ENCODE measurements at regions not wholly inside any gene's neighbourhood (a gene's known extent, or its start where the extent isn't known, plus 50 kb on each side); places are given as distances from the start of the nearest gene placed in this dataset.

- no peak for TF ChIP-seq POLR2A (IDR thresholded peaks at IDR 0.05)
- TF ChIP-seq, protein P1, sequence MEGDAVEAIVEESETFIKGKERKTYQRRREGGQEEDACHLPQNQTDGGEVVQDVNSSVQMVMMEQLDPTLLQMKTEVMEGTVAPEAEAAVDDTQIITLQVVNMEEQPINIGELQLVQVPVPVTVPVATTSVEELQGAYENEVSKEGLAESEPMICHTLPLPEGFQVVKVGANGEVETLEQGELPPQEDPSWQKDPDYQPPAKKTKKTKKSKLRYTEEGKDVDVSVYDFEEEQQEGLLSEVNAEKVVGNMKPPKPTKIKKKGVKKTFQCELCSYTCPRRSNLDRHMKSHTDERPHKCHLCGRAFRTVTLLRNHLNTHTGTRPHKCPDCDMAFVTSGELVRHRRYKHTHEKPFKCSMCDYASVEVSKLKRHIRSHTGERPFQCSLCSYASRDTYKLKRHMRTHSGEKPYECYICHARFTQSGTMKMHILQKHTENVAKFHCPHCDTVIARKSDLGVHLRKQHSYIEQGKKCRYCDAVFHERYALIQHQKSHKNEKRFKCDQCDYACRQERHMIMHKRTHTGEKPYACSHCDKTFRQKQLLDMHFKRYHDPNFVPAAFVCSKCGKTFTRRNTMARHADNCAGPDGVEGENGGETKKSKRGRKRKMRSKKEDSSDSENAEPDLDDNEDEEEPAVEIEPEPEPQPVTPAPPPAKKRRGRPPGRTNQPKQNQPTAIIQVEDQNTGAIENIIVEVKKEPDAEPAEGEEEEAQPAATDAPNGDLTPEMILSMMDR (IDR thresholded peaks at IDR 0.05): no peak
- DNase-seq (no peak), ATAC-seq (no peak)
- WGBS, 4 donors: 73 to 92% (median 85%) methylated on average over 1 of the region's 1 CpG
- intact Hi-C loops (cut with DNase I): no loop called here
- Histone ChIP-seq H3K4me1 (no peaks in the 10 kb centered on the region), H3K9me3 (no peaks in the 10 kb centered on the region), H3K4me3 (no peak overlapping the region), H3K27me3 (no peaks in the 10 kb centered on the region), H3K27ac (no peak overlapping the region), H3K36me3 (no peaks in the 10 kb centered on the region)
These were observed 201.5 kb upstream of the GHITM start for GRCh38 chr10:83937826-83938225.

DNA sequence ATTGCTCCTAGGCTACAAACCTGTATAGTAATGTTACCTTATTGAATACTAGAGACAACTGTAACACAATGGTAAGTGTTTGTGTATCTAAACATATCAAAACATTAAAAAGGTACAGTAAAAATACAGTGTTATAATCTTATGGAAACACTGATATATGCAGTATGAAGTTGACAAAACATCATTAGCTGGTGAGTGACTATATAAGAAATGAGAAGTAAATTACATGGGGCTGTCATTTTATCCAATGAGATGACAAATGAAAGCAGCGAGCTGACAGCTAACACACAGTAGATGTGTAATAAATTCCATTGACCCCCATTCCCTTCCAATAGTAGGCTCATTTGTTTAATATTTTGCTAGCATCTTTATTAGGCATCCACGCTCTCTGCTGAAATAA, 198.1 kb upstream of the GHITM start:
- H3K27me3 ChIP-seq: peaks cover 0 to 4% (median 0%) of the 10 kb centered on the region in 9 donors
- DNase-seq: no peak
- intact Hi-C loops (cut with DNase I): no loop called here
- H3K9me3 ChIP-seq: no peaks in the 10 kb centered on the region
- no peaks in the 10 kb centered on the region for H3K36me3 ChIP-seq
- no peak overlapping the region for H3K27ac ChIP-seq
- no peak for ATAC-seq
- H3K4me3 ChIP-seq: no peak overlapping the region
- TF ChIP-seq, protein P1 (IDR thresholded peaks at IDR 0.05): no peak
- TF ChIP-seq POLR2A (IDR thresholded peaks at IDR 0.05): no peak
- no peaks in the 10 kb centered on the region for H3K4me1 ChIP-seq
- WGBS, 4 donors: 81 to 90% (median 88%) methylated on average over 2 of the region's 2 CpGs

DNA sequence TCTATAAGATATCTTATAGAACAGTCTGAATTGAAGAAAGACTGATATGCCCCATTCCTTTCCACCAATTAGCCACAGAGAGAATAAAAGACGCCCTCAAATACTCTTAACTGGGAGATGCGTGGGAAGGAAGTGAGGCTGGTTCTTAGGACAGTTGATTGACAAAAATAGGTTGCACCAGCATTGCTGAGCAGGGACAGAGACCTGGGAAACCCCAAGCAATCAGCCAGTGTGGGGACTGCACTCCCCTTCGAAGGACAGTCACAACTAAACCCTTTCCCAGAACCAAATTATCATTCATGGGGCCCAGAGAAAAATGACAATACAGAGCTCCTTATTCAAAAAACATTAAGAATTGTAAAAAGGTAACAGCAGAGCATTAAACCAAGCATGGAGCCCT, 196.9 kb upstream of the GHITM start:
- 83 to 89% (median 86%) methylated on average over 3 of the region's 3 CpGs for WGBS, 4 donors
- Histone ChIP-seq H3K4me1 (no peaks in the 10 kb centered on the region), H3K9me3 (no peaks in the 10 kb centered on the region), H3K27ac (no peak overlapping the region), H3K4me3 (no peak overlapping the region), H3K27me3 (peaks cover 0 to 10% (median 0%) of the 10 kb centered on the region in 9 donors), H3K36me3 (no peaks in the 10 kb centered on the region)
- ATAC-seq (no peak), DNase-seq (no peak)
- TF ChIP-seq POLR2A (IDR thresholded peaks at IDR 0.05): no peak
- TF ChIP-seq, protein P1 (IDR thresholded peaks at IDR 0.05): no peak
- intact Hi-C loops (cut with DNase I): no loop called here

DNA sequence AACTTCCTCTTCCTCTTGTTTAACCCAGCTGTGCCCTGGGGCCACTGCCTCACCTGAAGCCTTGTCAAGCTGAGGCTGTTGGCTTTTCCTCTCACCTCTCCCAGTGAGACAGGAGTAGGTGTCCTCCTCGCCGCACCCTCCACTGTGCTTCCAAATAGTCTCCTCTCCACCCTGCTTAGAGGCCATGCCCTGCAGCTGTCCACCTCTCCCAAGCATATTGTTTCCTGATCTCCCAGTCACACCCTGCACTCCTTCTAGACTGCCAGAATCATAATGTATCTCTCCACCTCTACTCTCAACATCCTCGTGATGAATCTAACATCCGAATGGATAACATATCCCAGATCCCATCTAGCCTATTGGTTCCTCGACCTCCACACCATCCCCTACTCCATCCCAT, 196.3 kb upstream of the GHITM start:
- Histone ChIP-seq H3K9me3 (no peaks in the 10 kb centered on the region), H3K36me3 (no peaks in the 10 kb centered on the region), H3K27ac (no peak overlapping the region), H3K27me3 (peaks cover 0 to 10% (median 0%) of the 10 kb centered on the region in 9 donors), H3K4me1 (no peaks in the 10 kb centered on the region), H3K4me3 (no peak overlapping the region)
- ATAC-seq (no peak), DNase-seq (no peak)
- intact Hi-C loops (cut with DNase I): no loop called here
- WGBS, 4 donors: 63 to 87% (median 80%) methylated on average over 5 of the region's 5 CpGs
- no peak for TF ChIP-seq POLR2A (IDR thresholded peaks at IDR 0.05)
- TF ChIP-seq, protein P1 (IDR thresholded peaks at IDR 0.05): no peak

Measured in heart left ventricle (tissue), 16 donors.